Testis (tissue), 2 donors: ENCODE measurements at regions not wholly inside any gene's neighbourhood (a gene's known extent, or its start where the extent isn't known, plus 50 kb on each side); places are given as distances from the start of the nearest gene placed in this dataset.

Experiments used
- POLR2A ChIP-seq: fragments of 450-650 bp; IDR thresholded peaks from one replicate; pipeline ENCODE4 v1.6.1; 2017; ENCODE audit warnings: antibody characterized with exemption, mild to moderate bottlenecking, moderate library complexity
- TF ChIP-seq, protein P1 (sequence below), 3 experiments: fragments of 450-650 bp in 2 of 3; fragments of 200-600 bp in 1 of 3; sonication (generic) in 1 of 3; IDR thresholded peaks; one replicate each; pipeline ENCODE4 v1.5.1; 2016 to 2019; ENCODE audit warnings: antibody characterized with exemption in 3 of 3, mild to moderate bottlenecking in 2 of 3, moderate library complexity in 1 of 3

DNA sequence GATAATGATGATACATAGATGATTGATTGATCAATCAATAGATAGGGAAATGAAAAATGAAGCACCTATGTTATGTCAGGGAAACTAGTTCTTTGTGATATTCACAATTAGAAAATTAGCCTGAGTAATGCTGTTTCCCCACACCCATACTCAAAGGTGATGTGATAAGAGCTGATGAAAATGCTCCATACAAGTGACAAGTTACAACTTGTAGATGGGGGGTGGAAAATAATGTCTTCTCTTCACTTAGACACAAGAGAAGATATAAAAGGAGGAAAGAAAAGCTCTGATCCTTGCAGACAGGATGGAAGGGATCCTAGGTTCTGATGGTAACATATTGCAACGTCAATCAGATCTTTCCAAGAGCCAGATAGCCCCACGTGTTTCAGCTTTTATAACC is 365.9 kb downstream of the AKAIN1 start:
- TF ChIP-seq, protein P1, sequence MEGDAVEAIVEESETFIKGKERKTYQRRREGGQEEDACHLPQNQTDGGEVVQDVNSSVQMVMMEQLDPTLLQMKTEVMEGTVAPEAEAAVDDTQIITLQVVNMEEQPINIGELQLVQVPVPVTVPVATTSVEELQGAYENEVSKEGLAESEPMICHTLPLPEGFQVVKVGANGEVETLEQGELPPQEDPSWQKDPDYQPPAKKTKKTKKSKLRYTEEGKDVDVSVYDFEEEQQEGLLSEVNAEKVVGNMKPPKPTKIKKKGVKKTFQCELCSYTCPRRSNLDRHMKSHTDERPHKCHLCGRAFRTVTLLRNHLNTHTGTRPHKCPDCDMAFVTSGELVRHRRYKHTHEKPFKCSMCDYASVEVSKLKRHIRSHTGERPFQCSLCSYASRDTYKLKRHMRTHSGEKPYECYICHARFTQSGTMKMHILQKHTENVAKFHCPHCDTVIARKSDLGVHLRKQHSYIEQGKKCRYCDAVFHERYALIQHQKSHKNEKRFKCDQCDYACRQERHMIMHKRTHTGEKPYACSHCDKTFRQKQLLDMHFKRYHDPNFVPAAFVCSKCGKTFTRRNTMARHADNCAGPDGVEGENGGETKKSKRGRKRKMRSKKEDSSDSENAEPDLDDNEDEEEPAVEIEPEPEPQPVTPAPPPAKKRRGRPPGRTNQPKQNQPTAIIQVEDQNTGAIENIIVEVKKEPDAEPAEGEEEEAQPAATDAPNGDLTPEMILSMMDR (IDR thresholded peaks at IDR 0.05): no peak
- TF ChIP-seq POLR2A: no peak
